ENCODE measurements at regions not wholly inside any gene's neighbourhood (a gene's known extent, or its start where the extent isn't known, plus 50 kb on each side); places are given as distances from the start of the nearest gene placed in this dataset.
"Not testable (repeated sequence)": the region's sequence is repeated elsewhere in the genome, so short reads cannot be mapped to it uniquely, and the experiment has no call there.

- no peak for DNase-seq
Measured at GRCh38 chr1:43039228-43040055, 80.8 kb upstream of the SLC2A1 start.

GRCh38 chr1:43038232-43038935, 79.7 kb upstream of the SLC2A1 start:
- no peak for DNase-seq

- DNase-seq: no peak
Measured at GRCh38 chr1:43037466-43037865, 78.8 kb upstream of the SLC2A1 start.

GRCh38 chr1:43036932-43037331, 78.3 kb upstream of the SLC2A1 start:
- no peak for DNase-seq

GRCh38 chr1:43035821-43036741, 77.4 kb upstream of the SLC2A1 start:
- DNase-seq: no peak

- peak; percentile 15 for DNase-seq
Measured at GRCh38 chr1:43034778-43035177, 76.1 kb upstream of the SLC2A1 start.

- no peak for DNase-seq
Measured at GRCh38 chr1:43034195-43034658, 75.6 kb upstream of the SLC2A1 start.

- DNase-seq: no peak
Measured at GRCh38 chr1:43031316-43032203, 72.9 kb upstream of the SLC2A1 start.

GRCh38 chr1:43024905-43025304, 66.2 kb upstream of the SLC2A1 start:
- DNase-seq: no peak

GRCh38 chr1:43021547-43022474, 63.1 kb upstream of the SLC2A1 start:
- no peak for DNase-seq

- DNase-seq: no peak
Measured at GRCh38 chr1:43019226-43019625, 60.6 kb upstream of the SLC2A1 start.

GRCh38 chr1:43018121-43018520, 59.5 kb upstream of the SLC2A1 start:
- DNase-seq: no peak

- no peak for DNase-seq
Measured at GRCh38 chr1:43015269-43015668, 56.6 kb upstream of the SLC2A1 start.

- DNase-seq: not testable (repeated sequence)
Measured at GRCh38 chr1:43014579-43014978, 55.9 kb upstream of the SLC2A1 start.

GRCh38 chr1:43011020-43011419, 52.4 kb upstream of the SLC2A1 start:
- DNase-seq: no peak

- DNase-seq: no peak
Measured at GRCh38 chr1:43009274-43009673, 50.6 kb upstream of the SLC2A1 start.

GRCh38 chr1:43008115-43009060, 49.7 kb upstream of the SLC2A1 start:
- DNase-seq: no peak
